Calu3 (cell line): ENCODE measurements at regions not wholly inside any gene's neighbourhood (a gene's known extent, or its start where the extent isn't known, plus 50 kb on each side); places are given as distances from the start of the nearest gene placed in this dataset.
A peak's percentile ranks its signal among the peaks of the same experiment; 100 is the strongest.

ENCODE experiments used
- BruUV-seq: library from RNA; stranded (reverse); fragments of 400-500 nt; replicated peaks from 2 replicates; lab custom pipeline; 2021; lab: Mats Ljungman, UMichigan
- CTCF ChIA-PET: fragments of 300-600 bp; sonication (Branson Sonifier 250); formaldehyde crosslinking; loops from one replicate; lab custom pipeline; 2022; ENCODE audit warnings: antibody characterized with exemption; lab: Charles Lee
- DNase-seq: peaks from one replicate; pipeline ENCODE4 v3.0.0; 2022
- H3K27ac Mint-ChIP-seq: one replicate; pipeline ENCODE4 v1.8.0; 2022; ENCODE audit warnings: mixed read lengths; ENCODE audit not compliant: unreplicated experiment
- H3K27me3 Mint-ChIP-seq: one replicate; pipeline ENCODE4 v1.8.0; 2022; ENCODE audit warnings: mixed read lengths; ENCODE audit not compliant: unreplicated experiment
- H3K36me3 Mint-ChIP-seq: one replicate; pipeline ENCODE4 v1.8.0; 2022; ENCODE audit warnings: mild to moderate bottlenecking, moderate library complexity, mixed read lengths; ENCODE audit not compliant: insufficient read depth, unreplicated experiment
- H3K4me1 Mint-ChIP-seq: one replicate; pipeline ENCODE4 v1.8.0; 2022; ENCODE audit warnings: mild to moderate bottlenecking, low read depth, mixed read lengths; ENCODE audit not compliant: unreplicated experiment
- H3K4me3 Mint-ChIP-seq: one replicate; pipeline ENCODE4 v1.8.0; 2022; ENCODE audit warnings: mild to moderate bottlenecking, low read depth, moderate library complexity, mixed read lengths; ENCODE audit not compliant: unreplicated experiment
- H3K9me3 Mint-ChIP-seq: one replicate; pipeline ENCODE4 v1.8.0; 2022; ENCODE audit warnings: low read depth, mixed read lengths; ENCODE audit not compliant: unreplicated experiment
- CTCF ChIP-seq: fragments of 200-600 bp; IDR thresholded peaks from one replicate; pipeline ENCODE4 v1.8.0; 2022; ENCODE audit warnings: antibody characterized with exemption; ENCODE audit not compliant: unreplicated experiment
- intact Hi-C: fragments of 100-400 bp; cut with micrococcal nuclease; formaldehyde crosslinking; loops from one replicate; pipeline ENCODE4 v1.10.0; 2022; ENCODE audit not compliant: unreplicated experiment

DNA sequence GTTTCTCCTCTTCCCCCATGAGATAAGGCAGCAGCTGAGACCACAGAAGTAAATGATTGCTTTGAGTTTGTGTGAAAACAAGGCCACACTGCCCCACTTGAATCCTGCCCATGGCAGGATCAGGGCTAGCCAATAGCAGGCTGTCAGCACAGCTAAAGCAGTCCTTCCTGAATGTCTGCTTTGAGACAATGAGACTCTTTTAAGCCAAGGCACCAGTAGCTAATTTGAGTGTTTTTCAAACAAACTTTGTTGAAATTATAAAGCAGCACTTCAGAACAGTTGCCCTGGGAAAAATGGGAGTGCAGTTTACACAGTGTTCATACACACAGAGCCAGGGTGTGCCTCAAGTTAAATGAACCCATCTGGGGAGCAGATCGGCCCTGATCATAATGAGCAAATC is 103.5 kb upstream of the OR5AK2 start:
- BruUV-seq: no TSS peak
- H3K27me3 Mint-ChIP-seq: no peaks in the 10 kb centered on the region
- DNase-seq: peak; percentile 79
- intact Hi-C loops: loop anchor here (1.0 to 10.0 kb wide), 5 partner anchors 25 to 190 kb away; no protein-coding TSS in a partner anchor
- H3K4me1 Mint-ChIP-seq: peaks cover 48% of the 10 kb centered on the region
- peak overlapping the region; percentile 53 for H3K4me3 Mint-ChIP-seq
- H3K36me3 Mint-ChIP-seq: peaks cover 17% of the 10 kb centered on the region
- CTCF ChIA-PET: interaction anchor here (0.8 to 1.3 kb wide), 5 partner anchors 26 to 441 kb away, joined by 3 to 7 read pairs (median 5); no protein-coding TSS in a partner anchor
- H3K9me3 Mint-ChIP-seq: no peaks in the 10 kb centered on the region
- peak overlapping the region; percentile 98 for H3K27ac Mint-ChIP-seq
- TF ChIP-seq CTCF: no peak

DNA sequence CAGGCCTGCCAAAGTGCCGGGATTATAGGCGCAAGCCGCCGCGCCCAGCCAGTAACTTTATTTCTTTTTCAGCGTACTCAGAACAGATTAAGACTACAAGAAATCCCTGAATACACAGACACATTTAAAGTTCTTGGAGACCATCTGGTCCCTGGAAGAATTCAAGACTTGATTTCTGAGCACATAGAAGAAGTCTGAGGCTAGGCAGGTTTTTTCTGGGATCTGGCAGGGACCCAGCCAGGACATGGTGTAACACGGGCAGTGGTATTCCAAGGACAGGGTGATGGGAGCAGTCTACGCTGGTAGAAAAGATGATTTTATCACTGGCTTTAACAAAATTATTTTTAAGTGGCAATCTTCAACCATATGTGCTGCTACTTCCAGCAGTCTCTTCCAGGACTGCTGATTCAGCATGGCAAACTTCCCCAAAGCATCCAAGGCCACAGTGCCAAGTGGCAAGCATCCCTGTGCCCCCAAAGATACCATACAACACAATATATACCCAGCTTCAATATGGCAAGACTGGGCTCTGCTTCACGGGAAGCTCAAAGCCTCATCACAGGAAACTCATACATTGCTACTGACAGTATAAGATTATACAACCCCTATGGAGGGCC is 105.2 kb upstream of the OR5AK2 start:
- Mint-ChIP-seq H3K36me3 (peaks cover 17% of the 10 kb centered on the region), H3K4me3 (no peak overlapping the region)

GRCh38 chr11:56876621-56877275 is 112.0 kb upstream of the OR5AK2 start:
- H3K4me3 Mint-ChIP-seq: no peak overlapping the region
- H3K27ac Mint-ChIP-seq: no peak overlapping the region
- intact Hi-C loops: no loop called here
- no TSS peak for BruUV-seq
- H3K27me3 Mint-ChIP-seq: no peaks in the 10 kb centered on the region
- H3K36me3 Mint-ChIP-seq: no peaks in the 10 kb centered on the region
- TF ChIP-seq CTCF: no peak
- no peaks in the 10 kb centered on the region for H3K4me1 Mint-ChIP-seq
- peaks cover 14% of the 10 kb centered on the region for H3K9me3 Mint-ChIP-seq
- no peak for DNase-seq
- CTCF ChIA-PET: interaction anchor here (1.4 kb wide), 1 partner anchor 11 kb away, joined by 3 read pairs; no protein-coding TSS in a partner anchor

More for the DNA sequence above, 105.2 kb upstream of the OR5AK2 start:
- intact Hi-C loops: loop anchor here (10.0 kb wide), 1 partner anchor 191 kb away; no protein-coding TSS in a partner anchor
- Mint-ChIP-seq H3K27ac (peak overlapping the region; percentile 98), H3K4me1 (peaks cover 43% of the 10 kb centered on the region), H3K9me3 (no peaks in the 10 kb centered on the region), H3K27me3 (no peaks in the 10 kb centered on the region)
- no TSS peak for BruUV-seq
- no peak for TF ChIP-seq CTCF
- no peak for DNase-seq
- CTCF ChIA-PET: no interaction called here

DNA sequence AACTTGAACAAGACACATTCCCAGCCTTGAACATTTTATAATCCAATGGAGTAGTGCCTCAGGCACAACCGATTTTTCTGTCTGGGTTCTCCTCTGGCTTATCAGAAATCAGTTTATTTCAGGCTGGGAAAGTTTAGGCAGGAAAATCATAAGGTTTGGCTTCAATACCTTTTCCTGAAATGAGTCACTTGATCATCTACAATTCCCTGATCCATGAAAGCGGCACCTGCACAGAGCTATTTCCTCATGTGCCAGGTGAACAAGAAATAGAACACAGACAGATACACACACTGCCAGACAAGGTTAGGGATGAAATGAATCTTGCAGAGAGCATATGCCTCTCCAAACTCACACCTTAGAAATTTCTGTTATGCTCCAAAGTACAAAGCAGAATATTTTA is 106.7 kb upstream of the OR9G4 start:
- DNase-seq: peak; percentile 11
- Mint-ChIP-seq H3K9me3 (peaks cover 7% of the 10 kb centered on the region), H3K36me3 (no peaks in the 10 kb centered on the region), H3K27me3 (no peaks in the 10 kb centered on the region), H3K4me1 (peaks cover 59% of the 10 kb centered on the region), H3K4me3 (no peak overlapping the region), H3K27ac (peak overlapping the region; percentile 59)
- no peak for TF ChIP-seq CTCF
- intact Hi-C loops: loop anchor here (5.0 kb wide), 1 partner anchor 77 kb away; no protein-coding TSS in a partner anchor
- no TSS peak for BruUV-seq
- CTCF ChIA-PET: interaction anchor here (0.6 to 1.0 kb wide), 3 partner anchors 11 to 1103 kb away, joined by 3 to 5 read pairs (median 3); no protein-coding TSS in a partner anchor
